Neural cell (in vitro differentiated cells): ENCODE measurements at regions not wholly inside any gene's neighbourhood (a gene's known extent, or its start where the extent isn't known, plus 50 kb on each side); places are given as distances from the start of the nearest gene placed in this dataset.

ENCODE experiments used
- H2AFZ ChIP-seq: fragments of 200-600, 300-800 bp; sonication (generic), shearing (Covaris generic); 2 replicates; pipeline ENCODE4 v1.6.0; 2014; ENCODE audit warnings: low read depth, mild to moderate bottlenecking, antibody characterized with exemption, low read length, moderate library complexity
- H3F3A ChIP-seq: fragments of 200-600 bp; shearing (Covaris generic); 2 replicates; pipeline ENCODE4 v1.6.1; 2016; ENCODE audit warnings: mild to moderate bottlenecking, moderate library complexity, mixed read lengths, antibody characterized with exemption, low read length; ENCODE audit not compliant: insufficient read depth, poor library complexity, severe bottlenecking
- H3K27ac ChIP-seq: fragments of 200-600, 300-800 bp; sonication (generic), shearing (Covaris generic); 2 replicates; pipeline ENCODE4 v1.5.1; 2014; ENCODE audit warnings: mild to moderate bottlenecking, low read length, moderate library complexity
- H3K27me3 ChIP-seq: fragments of 300-800, 200-600 bp; sonication (generic), shearing (Covaris generic); 2 replicates; pipeline ENCODE4 v1.6.0; 2014; ENCODE audit warnings: mild to moderate bottlenecking, low read depth, low read length, moderate library complexity; ENCODE audit not compliant: insufficient read depth
- H3K36me3 ChIP-seq: fragments of 300-800, 200-600 bp; sonication (generic), shearing (Covaris generic); 2 replicates; pipeline ENCODE4 v1.5.1; 2014; ENCODE audit warnings: mild to moderate bottlenecking, antibody characterized with exemption, low read length, moderate library complexity; ENCODE audit not compliant: insufficient read depth
- H3K4me2 ChIP-seq: fragments of 300-800, 200-600 bp; sonication (generic), shearing (Covaris generic); 2 replicates; pipeline ENCODE4 v1.6.0; 2014; ENCODE audit warnings: mild to moderate bottlenecking, low read length
- H3K4me3 ChIP-seq: fragments of 300-800, 200-600 bp; sonication (generic), shearing (Covaris generic); 2 replicates; pipeline ENCODE4 v1.5.1; 2014; ENCODE audit warnings: mild to moderate bottlenecking, low read length, moderate library complexity
- H3K79me2 ChIP-seq: fragments of 200-600 bp; shearing (Covaris generic); replicated peaks from 2 replicates; pipeline ENCODE4 v1.6.0; 2014; ENCODE audit warnings: mild to moderate bottlenecking, low read length, moderate library complexity; ENCODE audit not compliant: insufficient read depth
- H3K9ac ChIP-seq: fragments of 300-800, 200-600 bp; sonication (generic), shearing (Covaris generic); 2 replicates; pipeline ENCODE4 v1.6.1; 2016; ENCODE audit warnings: mild to moderate bottlenecking, low read length, mixed read lengths
- H3K9me2 ChIP-seq: fragments of 200-600 bp; shearing (Covaris generic); 2 replicates; pipeline ENCODE4 v1.6.1; 2016; ENCODE audit warnings: mild to moderate bottlenecking, low read length, mixed read lengths; ENCODE audit not compliant: insufficient read depth
- H3K9me3 ChIP-seq: fragments of 200-600, 300-800 bp; sonication (generic), shearing (Covaris generic); 2 replicates; pipeline ENCODE4 v1.6.1; 2016; ENCODE audit warnings: mild to moderate bottlenecking, mixed run types, low read length, moderate library complexity, mixed read lengths
- H4K20me1 ChIP-seq: fragments of 200-600 bp; shearing (Covaris generic); 2 replicates; pipeline ENCODE4 v1.6.1; 2016; ENCODE audit warnings: mild to moderate bottlenecking, mixed run types; ENCODE audit not compliant: insufficient read depth
- EP300 ChIP-seq: fragments of 450-650 bp; conservative IDR thresholded peaks from 2 replicates; pipeline ENCODE4 v1.6.1; 2014; ENCODE audit warnings: antibody characterized with exemption, mild to moderate bottlenecking, moderate library complexity; ENCODE audit not compliant: poor library complexity, severe bottlenecking
- EZH2 ChIP-seq: fragments of 200-600, 300-800 bp; shearing (Covaris generic), sonication (generic); IDR thresholded peaks from 2 replicates; pipeline ENCODE4 v1.6.1; 2014; ENCODE audit warnings: antibody characterized with exemption, low read length, borderline replicate concordance, mild to moderate bottlenecking; ENCODE audit not compliant: insufficient read depth, poor library complexity, severe bottlenecking
- MXI1 ChIP-seq: fragments of 450-650 bp; conservative IDR thresholded peaks from 2 replicates; pipeline ENCODE4 v1.6.1; 2014; ENCODE audit warnings: antibody characterized with exemption, mild to moderate bottlenecking; ENCODE audit not compliant: poor library complexity, severe bottlenecking
- POLR2AphosphoS5 ChIP-seq: IDR thresholded peaks from 2 replicates; pipeline ENCODE4 v1.6.1; 2012
- RAD21 ChIP-seq: fragments of 450-650 bp; conservative IDR thresholded peaks from 2 replicates; pipeline ENCODE4 v1.6.1; 2014; ENCODE audit warnings: antibody characterized with exemption, mild to moderate bottlenecking, moderate library complexity
- SMC3 ChIP-seq: fragments of 450-650 bp; conservative IDR thresholded peaks from 2 replicates; pipeline ENCODE4 v1.6.1; 2014; ENCODE audit warnings: antibody characterized with exemption, mild to moderate bottlenecking, moderate library complexity; ENCODE audit not compliant: poor library complexity
- TAF1 ChIP-seq: IDR thresholded peaks from 2 replicates; pipeline ENCODE4 v1.6.1; 2012; ENCODE audit warnings: low read depth
- TF ChIP-seq, protein P1 (sequence below): fragments of 450-650 bp; IDR thresholded peaks from 2 replicates; pipeline ENCODE4 v1.5.1; 2014; ENCODE audit warnings: antibody characterized with exemption, mild to moderate bottlenecking, moderate library complexity; ENCODE audit not compliant: poor library complexity, severe bottlenecking
- TF ChIP-seq, protein P2 (sequence below): IDR thresholded peaks from 2 replicates; pipeline ENCODE4 v1.6.1; 2012; ENCODE audit warnings: borderline replicate concordance

DNA sequence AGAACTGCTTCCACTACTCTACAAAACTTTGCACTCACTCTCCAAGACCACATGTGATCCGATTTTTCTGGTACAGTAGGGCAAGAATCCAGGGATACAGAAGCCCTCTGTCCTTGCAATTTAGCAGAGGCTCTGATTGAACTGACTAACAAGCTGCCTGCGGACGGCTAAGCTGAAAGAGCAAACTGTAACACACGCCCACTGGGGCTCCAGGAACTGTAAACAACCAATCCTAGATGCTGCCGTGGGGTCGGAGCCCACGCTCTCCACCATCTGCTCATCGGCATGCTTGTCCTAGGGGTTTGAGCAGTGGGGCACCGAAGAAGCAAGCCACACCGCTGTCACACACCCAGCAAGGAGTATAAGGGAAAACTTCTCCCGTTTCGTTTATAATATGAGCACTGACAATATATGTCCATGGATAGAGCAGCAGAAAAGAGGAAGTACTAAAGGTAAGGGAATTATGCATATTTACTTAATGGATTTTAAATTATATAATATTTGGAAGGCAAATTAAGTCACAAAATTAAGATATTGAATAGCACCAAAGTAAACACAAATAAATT, 634.4 kb upstream of the POT1 start:
- H3K79me2 ChIP-seq: no peaks in the 10 kb centered on the region
- no peak overlapping the region for H3K9ac ChIP-seq
- no peaks in the 10 kb centered on the region for H3K9me2 ChIP-seq
- H3K4me2 ChIP-seq: no peak overlapping the region
- no peak overlapping the region for H3K4me3 ChIP-seq
- H3K36me3 ChIP-seq: no peaks in the 10 kb centered on the region
- no peaks in the 10 kb centered on the region for H4K20me1 ChIP-seq
- H3K27ac ChIP-seq: no peak overlapping the region
- no peaks in the 10 kb centered on the region for H3K9me3 ChIP-seq
- no peak overlapping the region for H2AFZ ChIP-seq
- H3K27me3 ChIP-seq: no peaks in the 10 kb centered on the region
- H3F3A ChIP-seq: no peaks in the 10 kb centered on the region
- no peak for TF ChIP-seq EP300
- TF ChIP-seq RAD21: no peak
- TF ChIP-seq SMC3: no peak
- TF ChIP-seq TAF1: no peak
- TF ChIP-seq POLR2AphosphoS5: no peak
- TF ChIP-seq EZH2: no peak
- TF ChIP-seq, protein P1, sequence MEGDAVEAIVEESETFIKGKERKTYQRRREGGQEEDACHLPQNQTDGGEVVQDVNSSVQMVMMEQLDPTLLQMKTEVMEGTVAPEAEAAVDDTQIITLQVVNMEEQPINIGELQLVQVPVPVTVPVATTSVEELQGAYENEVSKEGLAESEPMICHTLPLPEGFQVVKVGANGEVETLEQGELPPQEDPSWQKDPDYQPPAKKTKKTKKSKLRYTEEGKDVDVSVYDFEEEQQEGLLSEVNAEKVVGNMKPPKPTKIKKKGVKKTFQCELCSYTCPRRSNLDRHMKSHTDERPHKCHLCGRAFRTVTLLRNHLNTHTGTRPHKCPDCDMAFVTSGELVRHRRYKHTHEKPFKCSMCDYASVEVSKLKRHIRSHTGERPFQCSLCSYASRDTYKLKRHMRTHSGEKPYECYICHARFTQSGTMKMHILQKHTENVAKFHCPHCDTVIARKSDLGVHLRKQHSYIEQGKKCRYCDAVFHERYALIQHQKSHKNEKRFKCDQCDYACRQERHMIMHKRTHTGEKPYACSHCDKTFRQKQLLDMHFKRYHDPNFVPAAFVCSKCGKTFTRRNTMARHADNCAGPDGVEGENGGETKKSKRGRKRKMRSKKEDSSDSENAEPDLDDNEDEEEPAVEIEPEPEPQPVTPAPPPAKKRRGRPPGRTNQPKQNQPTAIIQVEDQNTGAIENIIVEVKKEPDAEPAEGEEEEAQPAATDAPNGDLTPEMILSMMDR: no peak
- TF ChIP-seq, protein P2, sequence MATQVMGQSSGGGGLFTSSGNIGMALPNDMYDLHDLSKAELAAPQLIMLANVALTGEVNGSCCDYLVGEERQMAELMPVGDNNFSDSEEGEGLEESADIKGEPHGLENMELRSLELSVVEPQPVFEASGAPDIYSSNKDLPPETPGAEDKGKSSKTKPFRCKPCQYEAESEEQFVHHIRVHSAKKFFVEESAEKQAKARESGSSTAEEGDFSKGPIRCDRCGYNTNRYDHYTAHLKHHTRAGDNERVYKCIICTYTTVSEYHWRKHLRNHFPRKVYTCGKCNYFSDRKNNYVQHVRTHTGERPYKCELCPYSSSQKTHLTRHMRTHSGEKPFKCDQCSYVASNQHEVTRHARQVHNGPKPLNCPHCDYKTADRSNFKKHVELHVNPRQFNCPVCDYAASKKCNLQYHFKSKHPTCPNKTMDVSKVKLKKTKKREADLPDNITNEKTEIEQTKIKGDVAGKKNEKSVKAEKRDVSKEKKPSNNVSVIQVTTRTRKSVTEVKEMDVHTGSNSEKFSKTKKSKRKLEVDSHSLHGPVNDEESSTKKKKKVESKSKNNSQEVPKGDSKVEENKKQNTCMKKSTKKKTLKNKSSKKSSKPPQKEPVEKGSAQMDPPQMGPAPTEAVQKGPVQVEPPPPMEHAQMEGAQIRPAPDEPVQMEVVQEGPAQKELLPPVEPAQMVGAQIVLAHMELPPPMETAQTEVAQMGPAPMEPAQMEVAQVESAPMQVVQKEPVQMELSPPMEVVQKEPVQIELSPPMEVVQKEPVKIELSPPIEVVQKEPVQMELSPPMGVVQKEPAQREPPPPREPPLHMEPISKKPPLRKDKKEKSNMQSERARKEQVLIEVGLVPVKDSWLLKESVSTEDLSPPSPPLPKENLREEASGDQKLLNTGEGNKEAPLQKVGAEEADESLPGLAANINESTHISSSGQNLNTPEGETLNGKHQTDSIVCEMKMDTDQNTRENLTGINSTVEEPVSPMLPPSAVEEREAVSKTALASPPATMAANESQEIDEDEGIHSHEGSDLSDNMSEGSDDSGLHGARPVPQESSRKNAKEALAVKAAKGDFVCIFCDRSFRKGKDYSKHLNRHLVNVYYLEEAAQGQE: no peak
- TF ChIP-seq MXI1: no peak

DNA sequence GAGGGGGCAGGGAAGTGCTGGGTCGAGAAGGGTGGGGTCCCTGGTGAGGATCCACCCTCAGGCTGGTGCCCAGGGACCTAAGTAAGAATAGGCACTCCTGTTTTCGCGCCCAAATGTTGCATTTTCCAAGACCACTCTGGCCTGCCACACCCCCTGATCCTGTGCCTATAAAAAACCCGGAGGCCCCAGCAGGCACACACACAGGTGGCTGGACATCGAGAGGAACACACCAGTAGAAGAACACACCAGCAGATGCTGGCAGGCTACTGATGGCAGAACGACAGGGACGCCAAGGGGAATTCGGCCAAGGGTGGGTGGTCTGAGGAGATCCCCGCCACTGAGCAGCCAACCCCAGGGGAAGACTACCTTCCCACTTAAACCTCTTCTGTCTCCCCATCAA, 633.9 kb upstream of the POT1 start:
- Histone ChIP-seq H3K36me3 (no peaks in the 10 kb centered on the region), H3F3A (no peaks in the 10 kb centered on the region), H3K4me3 (no peak overlapping the region), H4K20me1 (no peaks in the 10 kb centered on the region), H3K27me3 (no peaks in the 10 kb centered on the region), H2AFZ (no peak overlapping the region), H3K9ac (no peak overlapping the region), H3K27ac (no peak overlapping the region), H3K9me2 (no peaks in the 10 kb centered on the region), H3K79me2 (no peaks in the 10 kb centered on the region), H3K4me2 (no peak overlapping the region), H3K9me3 (no peaks in the 10 kb centered on the region)
- no peak for TF ChIP-seq EZH2
- TF ChIP-seq POLR2AphosphoS5: no peak
- TF ChIP-seq RAD21: no peak
- TF ChIP-seq, protein P1: no peak
- TF ChIP-seq, protein P2: no peak
- TF ChIP-seq TAF1: no peak
- TF ChIP-seq SMC3: no peak
